MM.1S (cell line): ENCODE measurements at regions not wholly inside any gene's neighbourhood (a gene's known extent, or its start where the extent isn't known, plus 50 kb on each side); places are given as distances from the start of the nearest gene placed in this dataset.
"Not testable (repeated sequence)": the region's sequence is repeated elsewhere in the genome, so short reads cannot be mapped to it uniquely, and the experiment has no call there.

ENCODE experiments used
- EZH2 ChIP-seq: fragments of 300-600 bp; sonication (generic); optimal IDR thresholded peaks from 2 replicates; pipeline ENCODE3; 2017; ENCODE audit warnings: low read depth, mild to moderate bottlenecking, antibody characterized with exemption, low read length, mixed read lengths
- EZH2phosphoT487 ChIP-seq: fragments of 300-600 bp; sonication (generic); IDR thresholded peaks from 2 replicates; pipeline ENCODE4 v1.6.1; 2018; ENCODE audit warnings: antibody characterized with exemption, low read length
- TF ChIP-seq, protein P1 (sequence below): fragments of 300-600 bp; sonication (generic); IDR thresholded peaks from 2 replicates; pipeline ENCODE4 v1.5.1; 2016; ENCODE audit warnings: antibody characterized with exemption, low read length, mixed read lengths

DNA sequence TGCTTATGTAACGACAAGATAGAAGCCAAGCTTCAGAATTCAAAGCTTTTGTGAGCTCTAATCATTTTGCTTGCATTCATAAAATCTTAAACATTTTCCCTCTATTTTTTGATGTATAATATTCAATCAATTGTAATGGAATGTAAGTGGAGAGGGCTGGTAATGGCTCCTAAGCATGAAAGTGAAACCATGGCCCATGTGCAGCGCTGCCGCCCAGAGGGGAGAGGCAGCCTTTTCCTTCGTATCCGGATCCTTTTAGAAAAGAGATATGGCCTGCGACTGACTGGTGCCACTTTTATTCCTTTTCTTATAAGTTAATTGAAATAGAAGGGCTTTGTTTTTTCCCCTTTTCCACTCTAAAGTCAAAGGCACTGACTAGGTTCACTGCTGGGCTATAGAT lies 178.9 kb upstream of the POMZP3 start:
- TF ChIP-seq, protein P1, sequence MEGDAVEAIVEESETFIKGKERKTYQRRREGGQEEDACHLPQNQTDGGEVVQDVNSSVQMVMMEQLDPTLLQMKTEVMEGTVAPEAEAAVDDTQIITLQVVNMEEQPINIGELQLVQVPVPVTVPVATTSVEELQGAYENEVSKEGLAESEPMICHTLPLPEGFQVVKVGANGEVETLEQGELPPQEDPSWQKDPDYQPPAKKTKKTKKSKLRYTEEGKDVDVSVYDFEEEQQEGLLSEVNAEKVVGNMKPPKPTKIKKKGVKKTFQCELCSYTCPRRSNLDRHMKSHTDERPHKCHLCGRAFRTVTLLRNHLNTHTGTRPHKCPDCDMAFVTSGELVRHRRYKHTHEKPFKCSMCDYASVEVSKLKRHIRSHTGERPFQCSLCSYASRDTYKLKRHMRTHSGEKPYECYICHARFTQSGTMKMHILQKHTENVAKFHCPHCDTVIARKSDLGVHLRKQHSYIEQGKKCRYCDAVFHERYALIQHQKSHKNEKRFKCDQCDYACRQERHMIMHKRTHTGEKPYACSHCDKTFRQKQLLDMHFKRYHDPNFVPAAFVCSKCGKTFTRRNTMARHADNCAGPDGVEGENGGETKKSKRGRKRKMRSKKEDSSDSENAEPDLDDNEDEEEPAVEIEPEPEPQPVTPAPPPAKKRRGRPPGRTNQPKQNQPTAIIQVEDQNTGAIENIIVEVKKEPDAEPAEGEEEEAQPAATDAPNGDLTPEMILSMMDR = not testable (repeated sequence)
- TF ChIP-seq EZH2, EZH2phosphoT487: not testable (repeated sequence)
